Left hindlimb (tissue), 1 donor: ENCODE measurements at regions not wholly inside any gene's neighbourhood (a gene's known extent, or its start where the extent isn't known, plus 50 kb on each side); places are given as distances from the start of the nearest gene placed in this dataset.
"Not testable (repeated sequence)": the region's sequence is repeated elsewhere in the genome, so short reads cannot be mapped to it uniquely, and the experiment has no call there.

Experiments used
- DNase-seq: peaks from one replicate; pipeline ENCODE4 v3.0.0-alpha.2; 2018

GRCh38 chr5:72760259-72760658, 56.2 kb upstream of the TNPO1 start:
- no peak for DNase-seq

GRCh38 chr5:72752909-72753308, 63.6 kb upstream of the TNPO1 start:
- no peak for DNase-seq

- no peak for DNase-seq
Measured at GRCh38 chr5:72749362-72749997, 67.0 kb upstream of the TNPO1 start.

GRCh38 chr5:72747826-72748225, 68.6 kb upstream of the TNPO1 start:
- DNase-seq = no peak

- no peak for DNase-seq
Measured at GRCh38 chr5:72746736-72747135, 69.7 kb upstream of the TNPO1 start.

- DNase-seq = no peak
Measured at GRCh38 chr5:72744136-72744535, 72.3 kb upstream of the TNPO1 start.

- DNase-seq = no peak
Measured at GRCh38 chr5:72741805-72742204, 74.7 kb upstream of the TNPO1 start.

GRCh38 chr5:72733810-72734209, 82.7 kb upstream of the TNPO1 start:
- DNase-seq = no peak

GRCh38 chr5:72723581-72723980, 92.9 kb upstream of the TNPO1 start:
- DNase-seq = no peak

GRCh38 chr5:72722792-72723452, 93.5 kb upstream of the TNPO1 start:
- DNase-seq = no peak

- DNase-seq = no peak
Measured at GRCh38 chr5:72721844-72722243, 94.6 kb upstream of the TNPO1 start.

- DNase-seq = no peak
Measured at GRCh38 chr5:72720205-72720604, 96.3 kb upstream of the TNPO1 start.

GRCh38 chr5:72711351-72711750, 105.1 kb upstream of the TNPO1 start:
- DNase-seq = no peak

GRCh38 chr5:72709341-72709740, 107.1 kb upstream of the TNPO1 start:
- DNase-seq = no peak

GRCh38 chr5:72705178-72705577, 111.3 kb upstream of the TNPO1 start:
- DNase-seq = no peak

- no peak for DNase-seq
Measured at GRCh38 chr5:72703876-72704275, 112.6 kb upstream of the TNPO1 start.

GRCh38 chr5:72702881-72703434, 113.5 kb upstream of the TNPO1 start:
- no peak for DNase-seq

- not testable (repeated sequence) for DNase-seq
Measured at GRCh38 chr5:72702105-72702504, 114.4 kb upstream of the TNPO1 start.

GRCh38 chr5:72698481-72698880, 118.0 kb upstream of the TNPO1 start:
- DNase-seq = no peak

- no peak for DNase-seq
Measured at GRCh38 chr5:72697622-72698021, 118.8 kb upstream of the TNPO1 start.

GRCh38 chr5:72695659-72696058, 120.8 kb upstream of the TNPO1 start:
- no peak for DNase-seq

GRCh38 chr5:72694856-72695255, 121.6 kb upstream of the TNPO1 start:
- DNase-seq = no peak

GRCh38 chr5:72693546-72694205, 122.8 kb upstream of the TNPO1 start:
- no peak for DNase-seq
